GM12874 (cell line): ENCODE measurements at regions not wholly inside any gene's neighbourhood (a gene's known extent, or its start where the extent isn't known, plus 50 kb on each side); places are given as distances from the start of the nearest gene placed in this dataset.

ENCODE experiments used
- TF ChIP-seq, protein P1 (sequence below): IDR thresholded peaks from 2 replicates; pipeline ENCODE4 v1.5.1; 2011; ENCODE audit warnings: low read depth, mild to moderate bottlenecking, control low read depth, low read length, moderate library complexity; ENCODE audit not compliant: insufficient read depth

DNA sequence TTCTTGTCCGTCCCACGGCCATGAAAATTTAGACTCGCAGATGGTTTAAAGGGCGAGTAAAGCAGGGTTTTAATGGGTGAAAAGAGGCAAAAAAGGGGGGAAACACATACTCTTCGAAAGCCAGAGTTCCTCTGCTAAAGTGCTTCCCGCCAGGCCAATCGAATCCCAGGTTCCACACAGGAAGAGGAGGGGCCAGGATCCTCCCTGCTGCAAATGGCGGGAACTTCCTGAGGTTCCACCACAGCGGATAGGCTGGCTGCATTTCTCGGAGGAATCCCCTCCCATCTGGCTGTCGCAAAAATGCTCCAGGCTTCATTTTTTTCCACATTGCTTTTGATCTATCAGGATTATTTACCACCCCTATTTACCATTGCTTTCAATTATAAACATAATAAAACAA is 670.1 kb upstream of the CA10 start:
- TF ChIP-seq, protein P1, sequence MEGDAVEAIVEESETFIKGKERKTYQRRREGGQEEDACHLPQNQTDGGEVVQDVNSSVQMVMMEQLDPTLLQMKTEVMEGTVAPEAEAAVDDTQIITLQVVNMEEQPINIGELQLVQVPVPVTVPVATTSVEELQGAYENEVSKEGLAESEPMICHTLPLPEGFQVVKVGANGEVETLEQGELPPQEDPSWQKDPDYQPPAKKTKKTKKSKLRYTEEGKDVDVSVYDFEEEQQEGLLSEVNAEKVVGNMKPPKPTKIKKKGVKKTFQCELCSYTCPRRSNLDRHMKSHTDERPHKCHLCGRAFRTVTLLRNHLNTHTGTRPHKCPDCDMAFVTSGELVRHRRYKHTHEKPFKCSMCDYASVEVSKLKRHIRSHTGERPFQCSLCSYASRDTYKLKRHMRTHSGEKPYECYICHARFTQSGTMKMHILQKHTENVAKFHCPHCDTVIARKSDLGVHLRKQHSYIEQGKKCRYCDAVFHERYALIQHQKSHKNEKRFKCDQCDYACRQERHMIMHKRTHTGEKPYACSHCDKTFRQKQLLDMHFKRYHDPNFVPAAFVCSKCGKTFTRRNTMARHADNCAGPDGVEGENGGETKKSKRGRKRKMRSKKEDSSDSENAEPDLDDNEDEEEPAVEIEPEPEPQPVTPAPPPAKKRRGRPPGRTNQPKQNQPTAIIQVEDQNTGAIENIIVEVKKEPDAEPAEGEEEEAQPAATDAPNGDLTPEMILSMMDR, result no peak

DNA sequence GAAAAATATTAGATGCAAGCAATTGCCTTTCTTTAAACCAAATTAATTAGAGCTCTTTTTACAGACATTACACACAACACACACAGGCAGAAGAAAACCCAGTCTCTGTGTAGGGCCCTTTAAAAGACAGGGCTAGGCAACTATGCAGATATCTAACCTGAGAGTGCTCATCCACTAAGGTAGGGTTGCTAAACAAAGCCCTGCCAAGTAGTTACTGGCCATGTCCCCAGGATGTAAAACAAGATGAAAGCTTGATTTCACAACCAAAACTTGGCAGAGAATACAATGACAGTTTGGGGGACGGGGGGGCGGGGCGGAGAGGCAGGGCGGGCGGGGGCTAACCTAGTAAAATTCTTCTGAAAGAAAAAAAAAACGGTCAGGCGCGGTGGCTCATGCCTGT is 669.0 kb upstream of the CA10 start:
- TF ChIP-seq, protein P1, result no peak

DNA sequence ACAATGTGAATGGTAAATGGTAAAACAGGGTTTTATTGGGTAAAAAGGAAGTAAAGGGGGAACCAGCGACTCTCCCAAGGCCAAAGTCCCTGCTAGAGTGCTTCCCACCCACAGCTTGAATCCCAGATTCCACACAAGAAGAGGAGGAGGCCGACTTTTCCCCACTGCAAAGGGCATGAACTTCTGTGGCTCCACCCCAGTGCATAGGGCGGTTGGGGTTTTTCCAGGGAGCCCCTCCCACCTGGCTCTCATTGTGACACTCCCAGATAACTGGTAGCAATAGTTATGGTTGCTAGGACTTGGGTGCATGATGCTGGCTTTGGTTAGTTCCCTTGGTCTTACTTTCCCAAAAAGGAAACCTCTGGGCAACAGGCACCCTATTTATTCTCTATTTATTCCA is 666.0 kb upstream of the CA10 start:
- TF ChIP-seq, protein P1, result no peak

DNA sequence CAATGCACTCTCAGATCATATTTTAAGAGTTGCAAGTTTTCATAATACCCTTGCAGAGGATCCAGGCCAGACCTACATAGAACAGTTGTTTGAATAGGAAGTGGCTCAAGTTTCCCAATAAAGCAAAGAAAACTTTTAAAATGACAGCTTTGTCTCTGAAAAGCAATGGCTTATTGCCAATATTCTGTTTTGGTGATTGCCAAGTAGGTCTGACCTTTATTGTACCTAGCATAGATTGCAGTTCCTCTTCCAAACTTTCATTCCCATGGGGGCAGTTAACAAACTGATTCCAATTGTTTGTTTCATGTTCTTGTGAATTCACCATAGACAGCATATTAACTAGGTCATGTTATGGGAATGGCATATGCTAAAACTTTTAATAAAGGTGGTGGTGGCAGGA is 664.6 kb upstream of the CA10 start:
- TF ChIP-seq, protein P1, result no peak

DNA sequence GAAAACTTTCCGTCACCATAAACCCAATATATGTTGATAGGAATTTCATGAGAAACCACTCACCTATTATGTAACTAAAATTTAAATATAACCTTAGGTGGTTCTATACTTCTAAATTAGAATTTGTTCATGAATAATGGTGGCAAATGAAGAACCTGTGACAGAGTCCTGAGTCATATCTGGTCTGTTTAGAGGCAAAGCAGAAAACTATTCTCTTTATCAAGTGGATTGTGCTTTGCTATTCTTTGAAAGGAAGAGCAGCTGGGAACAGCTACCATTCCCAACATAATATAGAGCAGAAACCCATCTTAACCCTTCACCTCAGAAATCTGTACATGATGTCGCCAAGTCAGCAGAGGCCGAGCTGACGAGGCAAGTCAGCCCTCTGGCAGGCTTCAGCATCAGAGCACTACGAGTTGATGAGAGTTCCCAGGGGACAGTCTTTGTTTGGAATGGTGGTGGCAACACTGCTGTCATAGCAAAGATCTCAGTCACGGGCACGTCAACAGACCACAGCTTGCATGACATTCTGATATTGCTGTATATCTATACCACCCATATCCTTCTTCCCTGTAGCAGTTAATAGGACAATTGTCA is 631.9 kb upstream of the CA10 start:
- TF ChIP-seq, protein P1, result no peak

DNA sequence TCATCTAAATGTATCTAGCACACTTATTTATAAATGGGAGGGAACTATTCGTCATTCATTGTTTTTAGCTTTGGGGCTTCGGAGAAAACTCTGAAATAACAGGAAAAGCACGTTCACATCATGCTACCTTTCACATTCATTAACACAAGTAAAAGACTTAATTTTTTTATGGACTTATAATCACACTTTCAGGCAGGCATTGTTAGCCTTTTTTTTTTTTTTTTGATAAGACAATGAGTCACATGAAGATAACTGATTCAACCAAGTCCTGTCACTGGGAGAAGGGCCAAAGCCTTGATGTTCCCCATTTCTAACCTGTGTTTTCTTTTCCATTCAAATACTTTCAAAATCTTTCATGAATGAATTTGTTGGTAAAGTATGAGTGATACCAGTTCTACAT is 631.3 kb upstream of the CA10 start:
- TF ChIP-seq, protein P1, result no peak

DNA sequence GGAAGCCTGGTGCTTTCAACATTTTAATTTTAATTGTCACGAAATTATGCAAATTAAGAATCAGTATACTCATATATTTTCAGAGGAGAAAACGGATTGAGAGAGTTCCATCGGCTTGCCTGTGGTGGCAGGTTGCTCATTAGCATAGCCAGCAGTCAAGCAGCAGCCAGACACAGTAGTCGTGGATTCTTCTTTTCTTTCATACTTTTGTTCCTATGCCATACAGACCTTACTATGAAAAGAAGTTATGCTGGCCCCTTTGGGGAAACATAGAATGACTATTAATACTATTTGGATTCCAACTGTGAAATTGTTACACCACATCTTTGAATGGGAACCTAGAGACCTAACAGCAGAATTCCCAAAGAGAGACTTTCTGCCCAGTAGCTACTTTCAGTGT is 617.7 kb upstream of the CA10 start:
- TF ChIP-seq, protein P1, result no peak

DNA sequence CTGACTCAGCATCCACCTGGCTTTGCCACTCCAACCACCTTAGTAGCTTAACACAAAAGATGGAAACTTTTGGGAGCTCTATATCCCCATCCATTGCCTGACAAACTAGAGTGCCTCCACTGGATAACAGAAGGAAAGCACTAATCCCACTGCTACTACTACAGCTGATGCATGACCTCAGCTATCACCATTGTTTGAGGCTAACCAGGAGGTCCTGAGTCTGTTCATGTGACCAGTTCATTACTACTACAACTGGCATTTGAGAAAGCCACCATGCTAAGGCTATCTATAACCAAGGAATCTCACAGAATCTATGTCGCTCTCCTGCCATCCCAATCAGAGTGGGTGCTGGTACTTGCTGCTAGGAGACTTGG is 604.3 kb upstream of the CA10 start:
- TF ChIP-seq, protein P1, result no peak
